ENCODE measurements at regions not wholly inside any gene's neighbourhood (a gene's known extent, or its start where the extent isn't known, plus 50 kb on each side); places are given as distances from the start of the nearest gene placed in this dataset.

DNA sequence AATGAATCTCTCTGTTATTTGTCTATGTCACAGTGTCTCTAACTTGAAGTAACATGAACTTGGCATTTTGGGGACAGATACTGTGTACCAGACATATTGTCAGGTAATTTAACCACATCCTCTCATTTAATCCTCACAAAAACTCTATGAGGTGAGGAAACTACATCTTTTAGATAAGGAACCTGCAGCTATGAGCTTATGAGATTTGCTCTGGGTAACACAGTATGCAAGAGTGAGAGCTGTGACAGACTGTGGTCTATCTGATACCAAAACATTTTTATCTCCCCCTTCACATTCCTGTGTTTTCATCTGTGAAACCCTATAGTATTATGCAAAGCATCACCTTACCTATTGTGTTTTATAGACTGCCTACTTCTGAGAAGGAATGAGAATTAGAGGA is 58.4 kb upstream of the HS3ST1 start:
- TF ChIP-seq EZH2 (IDR thresholded peaks at IDR 0.05; ENCODE audit: borderline replicate concordance, low read depth, low read length, poor library complexity, severe bottlenecking): no peak
- TF ChIP-seq, protein P1, sequence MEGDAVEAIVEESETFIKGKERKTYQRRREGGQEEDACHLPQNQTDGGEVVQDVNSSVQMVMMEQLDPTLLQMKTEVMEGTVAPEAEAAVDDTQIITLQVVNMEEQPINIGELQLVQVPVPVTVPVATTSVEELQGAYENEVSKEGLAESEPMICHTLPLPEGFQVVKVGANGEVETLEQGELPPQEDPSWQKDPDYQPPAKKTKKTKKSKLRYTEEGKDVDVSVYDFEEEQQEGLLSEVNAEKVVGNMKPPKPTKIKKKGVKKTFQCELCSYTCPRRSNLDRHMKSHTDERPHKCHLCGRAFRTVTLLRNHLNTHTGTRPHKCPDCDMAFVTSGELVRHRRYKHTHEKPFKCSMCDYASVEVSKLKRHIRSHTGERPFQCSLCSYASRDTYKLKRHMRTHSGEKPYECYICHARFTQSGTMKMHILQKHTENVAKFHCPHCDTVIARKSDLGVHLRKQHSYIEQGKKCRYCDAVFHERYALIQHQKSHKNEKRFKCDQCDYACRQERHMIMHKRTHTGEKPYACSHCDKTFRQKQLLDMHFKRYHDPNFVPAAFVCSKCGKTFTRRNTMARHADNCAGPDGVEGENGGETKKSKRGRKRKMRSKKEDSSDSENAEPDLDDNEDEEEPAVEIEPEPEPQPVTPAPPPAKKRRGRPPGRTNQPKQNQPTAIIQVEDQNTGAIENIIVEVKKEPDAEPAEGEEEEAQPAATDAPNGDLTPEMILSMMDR (conservative IDR thresholded peaks at IDR 0.05; ENCODE audit: low read depth, low read length): no peak

All from A673 (cell line).